ENCODE measurements at regions not wholly inside any gene's neighbourhood (a gene's known extent, or its start where the extent isn't known, plus 50 kb on each side); places are given as distances from the start of the nearest gene placed in this dataset.

DNA sequence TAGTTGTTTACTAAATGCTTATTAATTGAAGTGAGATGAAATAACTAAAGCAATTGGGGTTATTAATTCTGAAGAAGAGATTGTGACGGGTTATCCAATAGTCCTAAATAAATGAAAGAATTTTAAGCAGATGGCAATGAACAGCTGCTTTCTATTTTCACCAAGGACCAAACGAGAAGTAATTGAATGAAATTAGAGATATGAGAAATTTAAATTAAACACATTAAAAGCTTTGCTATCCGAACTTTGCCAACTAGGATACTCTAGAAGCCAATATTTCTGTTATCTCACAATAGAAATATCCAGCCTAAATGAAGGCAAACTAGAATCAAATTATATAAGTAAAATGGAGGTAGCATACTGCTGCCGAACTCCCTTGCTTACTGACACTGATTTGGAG lies 103.2 kb downstream of the GPR37 start:
- TF ChIP-seq MAX (IDR thresholded peaks at IDR 0.05) (no peak), TBL1XR1 (IDR thresholded peaks at IDR 0.05; ENCODE audit: borderline replicate concordance, low read length, partially characterized antibody) (no peak), ARHGAP35 (CRISPR knock-in tag; IDR thresholded peaks at IDR 0.05; ENCODE audit: borderline replicate concordance) (no peak), ZBTB3 (CRISPR knock-in tag; IDR thresholded peaks at IDR 0.05; ENCODE audit: borderline replicate concordance, low read depth) (no peak), ZNF138 (CRISPR knock-in tag; IDR thresholded peaks at IDR 0.05; ENCODE audit: low read depth) (no peak)
